GM23338 (cell line): ENCODE measurements at regions not wholly inside any gene's neighbourhood (a gene's known extent, or its start where the extent isn't known, plus 50 kb on each side); places are given as distances from the start of the nearest gene placed in this dataset.

ENCODE experiments used
- ATAC-seq: fragments of 200-7000 bp; cut with Tn5 transposase; 3 replicates; pipeline ENCODE4 v1.9.1; 2020
- DNase-seq: peaks from one replicate; pipeline ENCODE4 v3.0.0-alpha.2; 2015; ENCODE audit warnings: low spot score
- H2AFZ ChIP-seq: fragments of 200-600 bp; sonication (generic); 2 replicates; pipeline ENCODE4 v1.8.0; 2016; ENCODE audit warnings: antibody characterized with exemption, mild to moderate bottlenecking, moderate library complexity
- H3F3A ChIP-seq: fragments of 200-600 bp; sonication (generic); replicated peaks from 2 replicates; pipeline ENCODE4 v1.8.0; 2017; ENCODE audit warnings: antibody characterized with exemption, mixed run types, low read depth
- H3K27ac ChIP-seq: fragments of 200-600 bp; sonication (generic); 2 replicates; pipeline ENCODE4 v1.6.1; 2016; ENCODE audit warnings: low read depth
- H3K27me3 ChIP-seq: fragments of 200-600 bp; sonication (generic); 2 replicates; pipeline ENCODE4 v1.8.0; 2016; ENCODE audit warnings: mild to moderate bottlenecking, mixed run types, moderate library complexity; ENCODE audit not compliant: insufficient read depth
- H3K36me3 ChIP-seq: fragments of 200-600 bp; sonication (generic); 2 replicates; pipeline ENCODE4 v1.8.0; 2016; ENCODE audit warnings: mild to moderate bottlenecking; ENCODE audit not compliant: insufficient read depth
- H3K4me1 ChIP-seq: fragments of 200-600 bp; sonication (generic); 2 replicates; pipeline ENCODE4 v1.8.0; 2016; ENCODE audit warnings: mild to moderate bottlenecking, moderate library complexity; ENCODE audit not compliant: insufficient read depth
- H3K4me2 ChIP-seq: fragments of 200-600 bp; sonication (generic); 2 replicates; pipeline ENCODE4 v1.7.1; 2017; ENCODE audit warnings: mixed run types
- H3K4me3 ChIP-seq: fragments of 200-600 bp; sonication (generic); 2 replicates; pipeline ENCODE4 v1.6.1; 2016; ENCODE audit warnings: mixed run types
- H3K79me2 ChIP-seq: fragments of 200-600 bp; sonication (generic); replicated peaks from 2 replicates; pipeline ENCODE4 v1.8.0; 2017; ENCODE audit warnings: mild to moderate bottlenecking; ENCODE audit not compliant: insufficient read depth
- H3K9me2 ChIP-seq: fragments of 200-600 bp; sonication (generic); 2 replicates; pipeline ENCODE4 v1.8.0; 2017; ENCODE audit not compliant: insufficient read depth
- H4K20me1 ChIP-seq: fragments of 200-600 bp; sonication (generic); replicated peaks from 2 replicates; pipeline ENCODE4 v1.8.0; 2017; ENCODE audit warnings: mild to moderate bottlenecking; ENCODE audit not compliant: insufficient read depth
- H3K27ac Mint-ChIP-seq: 2 replicates; pipeline ENCODE4 v1.8.0; 2020; ENCODE audit warnings: inconsistent platforms, mild to moderate bottlenecking, moderate library complexity, mixed read lengths
- H3K27me3 Mint-ChIP-seq: 3 replicates; pipeline ENCODE4 v1.8.0; 2022; ENCODE audit warnings: low read depth, mild to moderate bottlenecking, moderate library complexity, mixed read lengths, inconsistent platforms; ENCODE audit not compliant: insufficient read depth, poor library complexity
- H3K36me3 Mint-ChIP-seq: 3 replicates; pipeline ENCODE4 v1.8.0; 2021; ENCODE audit warnings: low read depth, mild to moderate bottlenecking, inconsistent platforms, moderate library complexity, mixed read lengths
- H3K4me1 Mint-ChIP-seq: 3 replicates; pipeline ENCODE4 v1.8.0; 2020; ENCODE audit warnings: mild to moderate bottlenecking, inconsistent platforms, mixed read lengths
- H3K4me3 Mint-ChIP-seq: 3 replicates; pipeline ENCODE4 v1.8.0; 2021; ENCODE audit warnings: moderate library complexity, mild to moderate bottlenecking, inconsistent platforms, mixed read lengths
- H3K9me3 Mint-ChIP-seq: 3 replicates; pipeline ENCODE4 v1.8.0; 2020; ENCODE audit warnings: moderate library complexity, mild to moderate bottlenecking, inconsistent platforms, mixed read lengths
- CREB1 ChIP-seq: fragments of 250-450 bp; sonication (Bioruptor Pico); IDR thresholded peaks from 2 replicates; pipeline ENCODE4 v1.5.0; 2020; ENCODE audit warnings: low read depth, mild to moderate bottlenecking, moderate library complexity
- EZH2 ChIP-seq: fragments of 200-600 bp; sonication (generic); IDR thresholded peaks from one replicate; pipeline ENCODE4 v1.8.0; 2017; ENCODE audit warnings: antibody characterized with exemption, mild to moderate bottlenecking, low read depth; ENCODE audit not compliant: unreplicated experiment
- EZH2phosphoT487 ChIP-seq: fragments of 200-600 bp; sonication (generic); IDR thresholded peaks from one replicate; pipeline ENCODE4 v1.8.1; 2018; ENCODE audit warnings: antibody characterized with exemption; ENCODE audit not compliant: unreplicated experiment
- JUNB ChIP-seq: IDR thresholded peaks from one replicate; pipeline ENCODE4 v1.6.1; 2016; ENCODE audit warnings: antibody characterized with exemption; ENCODE audit not compliant: unreplicated experiment
- NANOG ChIP-seq: IDR thresholded peaks from 2 replicates; pipeline ENCODE4 v1.6.1; 2016; ENCODE audit warnings: antibody characterized with exemption, borderline replicate concordance
- POLR2AphosphoS5 ChIP-seq: IDR thresholded peaks from 2 replicates; pipeline ENCODE4 v1.6.1; 2016; ENCODE audit warnings: antibody characterized with exemption, low read depth
- STAT1 ChIP-seq: IDR thresholded peaks from one replicate; pipeline ENCODE4 v1.6.1; 2016; ENCODE audit warnings: antibody characterized with exemption; ENCODE audit not compliant: unreplicated experiment
- ZNF114 ChIP-seq: fragments of 250-450 bp; sonication (Bioruptor Pico); IDR thresholded peaks from 2 replicates; pipeline ENCODE4 v1.5.0; 2020; ENCODE audit warnings: mild to moderate bottlenecking, moderate library complexity
- TF ChIP-seq, protein P1 (sequence below): IDR thresholded peaks from one replicate; pipeline ENCODE4 v1.6.1; 2018; ENCODE audit warnings: antibody characterized with exemption; ENCODE audit not compliant: unreplicated experiment
- TF ChIP-seq, protein P2 (sequence below), 2 experiments: fragments of 200-600 bp in 1 of 2; sonication (generic) in 1 of 2; conservative IDR thresholded peaks; 2 replicates each; pipeline versions ENCODE4 v1.5.1 to v1.6.1; 2016 to 2017; ENCODE audit warnings: antibody characterized with exemption in 2 of 2, low read depth in 2 of 2, mild to moderate bottlenecking in 2 of 2, moderate library complexity in 1 of 2

DNA sequence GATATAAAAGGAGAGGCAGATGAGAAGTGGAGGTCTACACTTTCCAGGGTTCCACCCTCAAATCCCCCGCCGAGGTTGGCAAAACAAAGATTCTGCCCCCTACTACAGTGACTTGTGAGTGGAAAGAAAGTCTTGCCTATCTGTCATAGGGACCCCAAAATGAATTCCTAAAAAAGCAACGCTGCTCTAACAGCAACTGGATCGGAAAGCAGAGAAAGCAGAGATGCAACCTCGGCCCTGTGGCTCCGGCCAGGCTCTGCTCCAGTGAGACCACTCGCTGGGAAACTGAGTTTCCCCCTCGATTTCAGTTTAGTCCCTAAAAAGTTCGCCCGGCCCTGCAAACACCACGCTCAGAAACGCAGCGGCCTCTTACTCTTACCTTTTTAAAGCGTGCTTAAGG, 297.9 kb upstream of the NFE2L3 start:
- Mint-ChIP-seq H3K9me3 (no peaks in the 10 kb centered on the region), H3K36me3 (no peaks in the 10 kb centered on the region), H3K4me3 (peak overlapping the region; percentile 56), H3K27me3 (peaks cover 33% of the 10 kb centered on the region), H3K4me1 (peaks cover 30% of the 10 kb centered on the region), H3K27ac (no peak overlapping the region)
- no peak overlapping the region for H2AFZ ChIP-seq
- ATAC-seq: no peak
- peaks cover 59% of the 10 kb centered on the region for H3K27me3 ChIP-seq
- peak overlapping the region; percentile 60 for H3K4me2 ChIP-seq
- no peaks in the 10 kb centered on the region for H4K20me1 ChIP-seq
- peaks cover 3% of the 10 kb centered on the region; the same call in 1 of the 2 replicates for H3F3A ChIP-seq
- H3K36me3 ChIP-seq: no peaks in the 10 kb centered on the region
- peak; percentile 30 for TF ChIP-seq EZH2
- TF ChIP-seq POLR2AphosphoS5: no peak
- TF ChIP-seq, protein P1, sequence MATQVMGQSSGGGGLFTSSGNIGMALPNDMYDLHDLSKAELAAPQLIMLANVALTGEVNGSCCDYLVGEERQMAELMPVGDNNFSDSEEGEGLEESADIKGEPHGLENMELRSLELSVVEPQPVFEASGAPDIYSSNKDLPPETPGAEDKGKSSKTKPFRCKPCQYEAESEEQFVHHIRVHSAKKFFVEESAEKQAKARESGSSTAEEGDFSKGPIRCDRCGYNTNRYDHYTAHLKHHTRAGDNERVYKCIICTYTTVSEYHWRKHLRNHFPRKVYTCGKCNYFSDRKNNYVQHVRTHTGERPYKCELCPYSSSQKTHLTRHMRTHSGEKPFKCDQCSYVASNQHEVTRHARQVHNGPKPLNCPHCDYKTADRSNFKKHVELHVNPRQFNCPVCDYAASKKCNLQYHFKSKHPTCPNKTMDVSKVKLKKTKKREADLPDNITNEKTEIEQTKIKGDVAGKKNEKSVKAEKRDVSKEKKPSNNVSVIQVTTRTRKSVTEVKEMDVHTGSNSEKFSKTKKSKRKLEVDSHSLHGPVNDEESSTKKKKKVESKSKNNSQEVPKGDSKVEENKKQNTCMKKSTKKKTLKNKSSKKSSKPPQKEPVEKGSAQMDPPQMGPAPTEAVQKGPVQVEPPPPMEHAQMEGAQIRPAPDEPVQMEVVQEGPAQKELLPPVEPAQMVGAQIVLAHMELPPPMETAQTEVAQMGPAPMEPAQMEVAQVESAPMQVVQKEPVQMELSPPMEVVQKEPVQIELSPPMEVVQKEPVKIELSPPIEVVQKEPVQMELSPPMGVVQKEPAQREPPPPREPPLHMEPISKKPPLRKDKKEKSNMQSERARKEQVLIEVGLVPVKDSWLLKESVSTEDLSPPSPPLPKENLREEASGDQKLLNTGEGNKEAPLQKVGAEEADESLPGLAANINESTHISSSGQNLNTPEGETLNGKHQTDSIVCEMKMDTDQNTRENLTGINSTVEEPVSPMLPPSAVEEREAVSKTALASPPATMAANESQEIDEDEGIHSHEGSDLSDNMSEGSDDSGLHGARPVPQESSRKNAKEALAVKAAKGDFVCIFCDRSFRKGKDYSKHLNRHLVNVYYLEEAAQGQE: no peak
- no peak for TF ChIP-seq NANOG
- TF ChIP-seq, protein P2, sequence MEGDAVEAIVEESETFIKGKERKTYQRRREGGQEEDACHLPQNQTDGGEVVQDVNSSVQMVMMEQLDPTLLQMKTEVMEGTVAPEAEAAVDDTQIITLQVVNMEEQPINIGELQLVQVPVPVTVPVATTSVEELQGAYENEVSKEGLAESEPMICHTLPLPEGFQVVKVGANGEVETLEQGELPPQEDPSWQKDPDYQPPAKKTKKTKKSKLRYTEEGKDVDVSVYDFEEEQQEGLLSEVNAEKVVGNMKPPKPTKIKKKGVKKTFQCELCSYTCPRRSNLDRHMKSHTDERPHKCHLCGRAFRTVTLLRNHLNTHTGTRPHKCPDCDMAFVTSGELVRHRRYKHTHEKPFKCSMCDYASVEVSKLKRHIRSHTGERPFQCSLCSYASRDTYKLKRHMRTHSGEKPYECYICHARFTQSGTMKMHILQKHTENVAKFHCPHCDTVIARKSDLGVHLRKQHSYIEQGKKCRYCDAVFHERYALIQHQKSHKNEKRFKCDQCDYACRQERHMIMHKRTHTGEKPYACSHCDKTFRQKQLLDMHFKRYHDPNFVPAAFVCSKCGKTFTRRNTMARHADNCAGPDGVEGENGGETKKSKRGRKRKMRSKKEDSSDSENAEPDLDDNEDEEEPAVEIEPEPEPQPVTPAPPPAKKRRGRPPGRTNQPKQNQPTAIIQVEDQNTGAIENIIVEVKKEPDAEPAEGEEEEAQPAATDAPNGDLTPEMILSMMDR (conservative IDR thresholded peaks at IDR 0.05; ENCODE audit: low read depth in 2 of 2): no peak
- no peaks in the 10 kb centered on the region for H3K79me2 ChIP-seq
- peak overlapping the region; percentile 62 for H3K4me3 ChIP-seq
- H3K27ac ChIP-seq: no peak overlapping the region
- H3K9me2 ChIP-seq: no peaks in the 10 kb centered on the region
- DNase-seq: no peak
- H3K4me1 ChIP-seq: peaks cover 33% of the 10 kb centered on the region

DNA sequence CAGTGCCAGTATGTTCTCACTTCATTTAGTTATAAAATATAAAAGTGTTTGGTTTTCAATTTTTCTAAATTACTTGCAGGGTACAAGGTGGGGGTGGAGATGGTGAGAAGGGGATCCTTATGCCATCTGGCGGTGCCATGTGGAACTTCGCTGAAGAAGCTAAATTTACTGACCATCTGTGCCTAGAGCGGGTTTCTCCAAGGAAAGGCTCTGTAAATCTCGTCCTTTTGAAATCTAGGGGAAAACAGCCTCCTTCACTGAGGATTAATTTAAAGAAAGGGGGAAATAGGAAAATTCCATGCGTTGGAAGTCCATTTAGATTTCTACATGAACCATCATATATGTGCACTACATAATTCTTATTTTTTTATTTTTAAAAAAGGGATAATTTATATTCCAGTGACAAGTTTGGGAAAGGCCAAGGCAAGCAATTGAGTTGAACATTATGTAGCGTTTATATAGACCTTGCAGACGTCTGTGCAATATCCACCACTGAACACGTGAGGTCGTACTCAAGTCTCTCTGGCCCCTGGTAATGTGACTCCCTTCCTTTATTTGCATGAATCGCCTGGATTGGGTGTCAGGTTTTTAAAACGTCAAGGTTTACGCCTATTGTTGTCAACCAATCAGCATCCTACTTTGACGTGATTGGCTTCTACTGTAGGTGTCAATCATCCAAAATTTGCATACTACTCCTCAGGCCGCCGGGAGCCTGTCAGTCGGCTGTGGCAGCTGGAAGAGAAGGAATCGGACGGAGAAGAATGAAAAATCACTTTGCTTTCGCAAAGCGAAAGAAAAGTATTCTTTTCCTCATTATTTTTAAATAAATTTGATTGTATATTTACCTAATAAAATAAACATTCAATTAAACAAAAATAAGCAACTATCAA, 297.1 kb upstream of the NFE2L3 start:
- H3K4me1 Mint-ChIP-seq: peaks cover 37% of the 10 kb centered on the region
- peaks cover 33% of the 10 kb centered on the region for H3K4me1 ChIP-seq
- no peaks in the 10 kb centered on the region for H3K36me3 Mint-ChIP-seq
- H3K4me2 ChIP-seq: peak overlapping the region; percentile 86
- H3K9me3 Mint-ChIP-seq: no peaks in the 10 kb centered on the region
- H3K36me3 ChIP-seq: no peaks in the 10 kb centered on the region
- H3K4me3 ChIP-seq: peak overlapping the region; percentile 68
- no peak overlapping the region for H2AFZ ChIP-seq
- H3K27me3 ChIP-seq: peaks cover 67% of the 10 kb centered on the region
- H3F3A ChIP-seq: peaks cover 3% of the 10 kb centered on the region; the same call in 1 of the 2 replicates
- peak; percentile 99 for DNase-seq
- no peaks in the 10 kb centered on the region for H3K79me2 ChIP-seq
- H3K27ac ChIP-seq: no peak overlapping the region
- H3K27me3 Mint-ChIP-seq: peaks cover 31% of the 10 kb centered on the region
- H4K20me1 ChIP-seq: 0 out of 2 replicates have a peak, but pooled peaks cover under 1% of the 10 kb centered on the region
- H3K9me2 ChIP-seq: no peaks in the 10 kb centered on the region
- ATAC-seq: peak; percentile 25
- TF ChIP-seq, protein P1: no peak
- TF ChIP-seq JUNB (no peak), NANOG (no peak), EZH2 (no peak), STAT1 (no peak), POLR2AphosphoS5 (0 out of 2 replicates have a peak, but pooled peaks have one; percentile 39), ZNF114 (CRISPR knock-in tag) (no peak), EZH2phosphoT487 (no peak), CREB1 (CRISPR knock-in tag) (peak; percentile 85)
- TF ChIP-seq, protein P2 (conservative IDR thresholded peaks at IDR 0.05; ENCODE audit: low read depth in 2 of 2): peak; percentile 68 to 92
- no peak overlapping the region for H3K27ac Mint-ChIP-seq
- peak overlapping the region; percentile 56 for H3K4me3 Mint-ChIP-seq
